Astrocyte (in vitro differentiated cells and primary cell): ENCODE measurements at regions not wholly inside any gene's neighbourhood (a gene's known extent, or its start where the extent isn't known, plus 50 kb on each side); places are given as distances from the start of the nearest gene placed in this dataset.

ENCODE experiments used
- EZH2 ChIP-seq: IDR thresholded peaks from 2 replicates; pipeline ENCODE4 v1.6.1; 2012; ENCODE audit warnings: mild to moderate bottlenecking, low read length, inconsistent platforms; ENCODE audit not compliant: insufficient read depth
- TF ChIP-seq, protein P1 (sequence below): IDR thresholded peaks from 2 replicates; pipeline ENCODE4 v1.5.1; 2011; ENCODE audit warnings: low read depth, mild to moderate bottlenecking, inconsistent platforms, low read length, moderate library complexity; ENCODE audit not compliant: insufficient read depth

- TF ChIP-seq, protein P1, sequence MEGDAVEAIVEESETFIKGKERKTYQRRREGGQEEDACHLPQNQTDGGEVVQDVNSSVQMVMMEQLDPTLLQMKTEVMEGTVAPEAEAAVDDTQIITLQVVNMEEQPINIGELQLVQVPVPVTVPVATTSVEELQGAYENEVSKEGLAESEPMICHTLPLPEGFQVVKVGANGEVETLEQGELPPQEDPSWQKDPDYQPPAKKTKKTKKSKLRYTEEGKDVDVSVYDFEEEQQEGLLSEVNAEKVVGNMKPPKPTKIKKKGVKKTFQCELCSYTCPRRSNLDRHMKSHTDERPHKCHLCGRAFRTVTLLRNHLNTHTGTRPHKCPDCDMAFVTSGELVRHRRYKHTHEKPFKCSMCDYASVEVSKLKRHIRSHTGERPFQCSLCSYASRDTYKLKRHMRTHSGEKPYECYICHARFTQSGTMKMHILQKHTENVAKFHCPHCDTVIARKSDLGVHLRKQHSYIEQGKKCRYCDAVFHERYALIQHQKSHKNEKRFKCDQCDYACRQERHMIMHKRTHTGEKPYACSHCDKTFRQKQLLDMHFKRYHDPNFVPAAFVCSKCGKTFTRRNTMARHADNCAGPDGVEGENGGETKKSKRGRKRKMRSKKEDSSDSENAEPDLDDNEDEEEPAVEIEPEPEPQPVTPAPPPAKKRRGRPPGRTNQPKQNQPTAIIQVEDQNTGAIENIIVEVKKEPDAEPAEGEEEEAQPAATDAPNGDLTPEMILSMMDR: no peak
- no peak for TF ChIP-seq EZH2
These were observed 62.6 kb upstream of the IQSEC1 start for GRCh38 chr3:13135811-13136321.
